ENCODE measurements at regions not wholly inside any gene's neighbourhood (a gene's known extent, or its start where the extent isn't known, plus 50 kb on each side); places are given as distances from the start of the nearest gene placed in this dataset.

DNA sequence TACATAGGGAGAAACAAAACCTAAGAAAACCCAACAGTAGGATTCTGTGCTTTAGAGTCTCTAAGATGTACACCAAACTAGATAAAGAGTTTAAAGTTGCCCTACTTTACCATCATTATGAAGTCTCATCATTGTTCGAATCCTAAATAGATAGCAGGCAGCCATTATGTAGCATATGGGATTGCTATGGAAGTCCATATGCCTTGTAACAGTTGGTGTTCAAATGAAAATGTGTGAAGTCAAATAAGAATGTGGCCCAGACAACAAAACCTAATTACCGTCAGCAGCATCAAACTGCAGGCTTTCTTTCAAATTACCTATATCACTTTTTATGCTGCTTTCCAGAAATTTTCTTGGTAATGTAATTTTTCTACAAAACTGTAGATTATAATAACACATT, 1380.1 kb downstream of the GRIK2 start:
- DNase-seq (ENCODE audit: low spot score) (no peak), FAIRE-seq (no peak), ATAC-seq (no peak)
- Histone ChIP-seq H2AFZ (ENCODE audit: low read length) (no peak overlapping the region), H3K27ac (ENCODE audit: extremely low read length, insufficient read depth, low read length) (no peak overlapping the region), H4K20me1 (ENCODE audit: insufficient read depth, low read length) (no peaks in the 10 kb centered on the region), H3K79me2 (ENCODE audit: insufficient read depth, low read length) (no peaks in the 10 kb centered on the region), H3K36me3 (replicated peaks in 1 of 2; ENCODE audit: control insufficient read depth in 1 of 2, insufficient read depth in 2 of 2, low read length in 2 of 2) (no peaks in the 10 kb centered on the region), H3K4me1 (ENCODE audit: insufficient read depth, low read length) (no peaks in the 10 kb centered on the region), H3K4me2 (ENCODE audit: low read depth, low read length) (no peak overlapping the region), H3K27me3 (ENCODE audit: control insufficient read depth in 1 of 2, insufficient read depth in 2 of 2, low read length in 2 of 2) (no peaks in the 10 kb centered on the region), H3K9ac (ENCODE audit: insufficient read depth, low read depth, low read length) (no peak overlapping the region), H3K9me3 (ENCODE audit: low read length) (peaks cover 8% of the 10 kb centered on the region), H3K4me3 (replicated peaks in 1 of 3; ENCODE audit: insufficient read depth in 1 of 3, low read depth in 2 of 3, low read length in 3 of 3) (no peak overlapping the region)
- 58% methylated on average over 2 of the region's 2 CpGs for WGBS (ENCODE audit: low lambda C conversion rate)
- TF ChIP-seq NFE2 (CRISPR knock-in tag; IDR thresholded peaks at IDR 0.05): no peak
- no peak for TF ChIP-seq NFIB (CRISPR knock-in tag; IDR thresholded peaks at IDR 0.05; ENCODE audit: borderline replicate concordance)
- POLR2A ChIA-PET: no interaction called here
- BruUV-seq (replicated peaks): no TSS peak
- CTCF ChIA-PET (ENCODE audit: low intra/inter-chr PET ratio, low total read pairs): no interaction called here
- in situ Hi-C loops (cut with HindIII; ENCODE audit: extremely low pct_ligation_motif_present, low pct_unique_long_range_greater_than_20kb) (no loop called here), intact Hi-C loops (cut with micrococcal nuclease; ENCODE audit: unreplicated experiment) (no loop called here)

DNA sequence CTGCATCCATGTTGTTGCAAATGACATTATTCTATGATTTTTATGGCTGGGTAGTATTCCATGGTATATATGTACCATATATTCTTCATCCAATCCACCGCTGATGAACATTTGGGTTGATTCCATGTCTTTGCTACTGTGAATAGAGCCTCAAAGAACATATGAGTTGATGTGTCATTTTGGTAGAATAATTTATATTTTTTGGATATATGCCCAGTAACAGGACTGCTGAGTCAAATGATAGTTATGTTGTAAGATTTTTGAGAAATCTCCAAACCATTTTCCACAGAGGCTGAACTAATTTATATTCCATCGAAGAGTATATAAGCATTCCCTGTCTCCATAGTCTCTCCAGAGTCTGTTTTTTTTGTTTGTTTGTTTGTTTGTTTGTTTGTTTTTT, 1373.5 kb downstream of the GRIK2 start:
- H3K9me3 ChIP-seq (ENCODE audit: low read length): peaks cover 8% of the 10 kb centered on the region
- no peak overlapping the region for H2AFZ ChIP-seq (ENCODE audit: low read length)
- no TSS peak for BruUV-seq (replicated peaks)
- no peaks in the 10 kb centered on the region for H3K79me2 ChIP-seq (ENCODE audit: insufficient read depth, low read length)
- H3K36me3 ChIP-seq (replicated peaks in 1 of 2; ENCODE audit: control insufficient read depth in 1 of 2, insufficient read depth in 2 of 2, low read length in 2 of 2): no peaks in the 10 kb centered on the region
- no peaks in the 10 kb centered on the region for H3K4me1 ChIP-seq (ENCODE audit: insufficient read depth, low read length)
- FAIRE-seq: no peak
- no peak overlapping the region for H3K4me2 ChIP-seq (ENCODE audit: low read depth, low read length)
- 25% methylated on average over 2 of the region's 2 CpGs for WGBS (ENCODE audit: low lambda C conversion rate)
- TF ChIP-seq TCF7 (IDR thresholded peaks at IDR 0.05; ENCODE audit: low read depth) (no peak), MIER3 (CRISPR knock-in tag; IDR thresholded peaks at IDR 0.05; ENCODE audit: borderline replicate concordance) (no peak), ADNP (CRISPR knock-in tag; IDR thresholded peaks at IDR 0.05) (no peak), SALL2 (CRISPR knock-in tag; IDR thresholded peaks at IDR 0.05) (no peak), ZNF335 (CRISPR knock-in tag; IDR thresholded peaks at IDR 0.05) (no peak), ZNF263 (CRISPR knock-in tag; IDR thresholded peaks at IDR 0.05) (no peak)
- in situ Hi-C loops (cut with HindIII; ENCODE audit: extremely low pct_ligation_motif_present, low pct_unique_long_range_greater_than_20kb) (no loop called here), intact Hi-C loops (cut with micrococcal nuclease; ENCODE audit: unreplicated experiment) (no loop called here)
- ATAC-seq: no peak
- ChIA-PET POLR2A (no interaction called here), CTCF (ENCODE audit: low intra/inter-chr PET ratio, low total read pairs) (no interaction called here)
- DNase-seq (ENCODE audit: low spot score): no peak
- no peak overlapping the region for H3K4me3 ChIP-seq (replicated peaks in 1 of 3; ENCODE audit: insufficient read depth in 1 of 3, low read depth in 2 of 3, low read length in 3 of 3)
- H3K27me3 ChIP-seq (ENCODE audit: control insufficient read depth in 1 of 2, insufficient read depth in 2 of 2, low read length in 2 of 2): no peaks in the 10 kb centered on the region
- no peaks in the 10 kb centered on the region for H4K20me1 ChIP-seq (ENCODE audit: insufficient read depth, low read length)
- no peak overlapping the region for H3K27ac ChIP-seq (ENCODE audit: extremely low read length, insufficient read depth, low read length)
- H3K9ac ChIP-seq (ENCODE audit: insufficient read depth, low read depth, low read length): no peak overlapping the region

All from HepG2 (cell line).